GM12878 (cell line): ENCODE measurements at regions not wholly inside any gene's neighbourhood (a gene's known extent, or its start where the extent isn't known, plus 50 kb on each side); places are given as distances from the start of the nearest gene placed in this dataset.

Experiments used
- ATAC-seq: fragments of 200-7000 bp; cut with Tn5 transposase; 3 replicates; pipeline ENCODE4 v1.9.1; 2020; ENCODE audit warnings: mild to moderate bottlenecking, moderate library complexity
- BruUV-seq: library from RNA; stranded (reverse); fragments of 400-500 nt; replicated peaks from 2 replicates; lab custom pipeline; 2021; lab: Mats Ljungman, UMichigan
- CTCF ChIA-PET: fragments of 300-600 bp; sonication (Branson Sonifier 250); formaldehyde crosslinking; extraction: SDS; loops from one replicate; lab custom pipeline; 2021; ENCODE audit warnings: inconsistent platforms; lab: Yijun Ruan, JAX
- POLR2A ChIA-PET: fragments of 350-600 bp; formaldehyde crosslinking; extraction: SDS; loops from one replicate; lab custom pipeline; 2021; ENCODE audit warnings: inconsistent platforms; lab: Charles Lee
- RAD21 ChIA-PET: fragments of 300-600 bp; sonication (Branson Sonifier 250); formaldehyde crosslinking; loops from one replicate; lab custom pipeline; 2023; ENCODE audit warnings: antibody characterized with exemption; ENCODE audit not compliant: unreplicated experiment; lab: Charles Lee
- SMC1A ChIA-PET: fragments of 300-600 bp; sonication (Branson Sonifier 250); formaldehyde crosslinking; loops from one replicate; lab custom pipeline; 2023; ENCODE audit not compliant: unreplicated experiment, uncharacterized antibody; lab: Charles Lee
- DNase-seq: peaks from one replicate; pipeline ENCODE4 v3.0.0-alpha.2; 2011; ENCODE audit warnings: low read depth, low spot score
- FAIRE-seq: peaks from 3 replicates; lab custom pipeline; 2011; peaks lifted over from hg19 to GRCh38; lab: Jason Lieb, UNC
- H2AFZ ChIP-seq: 2 replicates; pipeline ENCODE4 v1.6.0; 2011; ENCODE audit warnings: low read depth, low read length, control low read depth; ENCODE audit not compliant: control insufficient read depth
- H3K27ac ChIP-seq: 2 replicates; pipeline ENCODE4 v1.5.1; 2011; ENCODE audit warnings: control low read depth; ENCODE audit not compliant: control insufficient read depth, insufficient read depth
- H3K27me3 ChIP-seq, 2 experiments: replicated peaks in 1 of 2; 2 replicates each; pipeline versions ENCODE4 v1.6.0 to v1.6.1; 2011; ENCODE audit warnings: low read length in 1 of 2; ENCODE audit not compliant: control insufficient read depth in 2 of 2, insufficient read depth in 2 of 2
- H3K36me3 ChIP-seq, 2 experiments: 2 replicates each; pipeline ENCODE4 v1.5.1; 2011; ENCODE audit warnings: low read length in 1 of 2; ENCODE audit not compliant: control insufficient read depth in 2 of 2, insufficient read depth in 2 of 2
- H3K4me1 ChIP-seq: 2 replicates; pipeline ENCODE4 v1.6.1; 2011; ENCODE audit warnings: mild to moderate bottlenecking, low read length, moderate library complexity, mixed read lengths; ENCODE audit not compliant: control insufficient read depth, insufficient read depth
- H3K4me2 ChIP-seq: 2 replicates; pipeline ENCODE4 v1.6.0; 2011; ENCODE audit warnings: control low read depth; ENCODE audit not compliant: control insufficient read depth, insufficient read depth
- H3K4me3 ChIP-seq: fragments of 200-600 bp; sonication (generic); 2 replicates; pipeline ENCODE4 v1.5.1; 2016
- H3K79me2 ChIP-seq: 2 replicates; pipeline ENCODE4 v1.6.0; 2011; ENCODE audit warnings: low read length; ENCODE audit not compliant: control insufficient read depth, insufficient read depth
- H3K9ac ChIP-seq: 2 replicates; pipeline ENCODE4 v1.8.0; 2011; ENCODE audit warnings: low read length, control low read depth, mixed read lengths; ENCODE audit not compliant: control insufficient read depth, insufficient read depth
- H3K9me3 ChIP-seq: replicated peaks from 3 replicates; pipeline ENCODE4 v1.5.1; 2011; ENCODE audit warnings: mild to moderate bottlenecking, low read length; ENCODE audit not compliant: control insufficient read depth, insufficient read depth
- H4K20me1 ChIP-seq: 2 replicates; pipeline ENCODE4 v1.6.0; 2011; ENCODE audit not compliant: control insufficient read depth, insufficient read depth
- BMI1 ChIP-seq: fragments of 450-650 bp; IDR thresholded peaks from 2 replicates; pipeline ENCODE4 v1.6.1; 2016; ENCODE audit warnings: mild to moderate bottlenecking, moderate library complexity, borderline replicate concordance
- CREB1 ChIP-seq: IDR thresholded peaks from 2 replicates; pipeline ENCODE4 v1.6.1; 2012; ENCODE audit warnings: low read depth, mild to moderate bottlenecking, inconsistent platforms
- GATAD2B ChIP-seq: fragments of 450-650 bp; conservative IDR thresholded peaks from 2 replicates; pipeline ENCODE4 v1.6.1; 2017; ENCODE audit warnings: low read depth, mild to moderate bottlenecking, moderate library complexity
- HDAC6 ChIP-seq: fragments of 200-600 bp; sonication (generic); IDR thresholded peaks from one replicate; pipeline ENCODE4 v1.8.0; 2017; ENCODE audit warnings: antibody characterized with exemption; ENCODE audit not compliant: unreplicated experiment
- MYB ChIP-seq: fragments of 150-350 bp; IDR thresholded peaks from 2 replicates; pipeline ENCODE4 v1.6.1; 2014; ENCODE audit warnings: mild to moderate bottlenecking, low read depth, low read length, borderline replicate concordance
- RBBP5 ChIP-seq: fragments of 200-600 bp; sonication (generic); conservative IDR thresholded peaks from 2 replicates; pipeline ENCODE4 v1.6.1; 2016
- RCOR1 ChIP-seq: conservative IDR thresholded peaks from 2 replicates; pipeline ENCODE4 v1.6.1; 2012; ENCODE audit warnings: low read depth, low read length, improper control_type of control experiment
- YBX1 ChIP-seq: fragments of 450-650 bp; IDR thresholded peaks from 2 replicates; pipeline ENCODE4 v1.6.1; 2016; ENCODE audit warnings: antibody characterized with exemption
- ZBED1 ChIP-seq: IDR thresholded peaks from 2 replicates; pipeline ENCODE4 v1.6.1; 2016; ENCODE audit warnings: borderline replicate concordance
- ZNF217 ChIP-seq: fragments of 450-650 bp; IDR thresholded peaks from 2 replicates; pipeline ENCODE4 v1.6.1; 2017; ENCODE audit warnings: antibody characterized with exemption, mild to moderate bottlenecking
- ZZZ3 ChIP-seq: IDR thresholded peaks from 2 replicates; pipeline ENCODE4 v1.6.1; 2011; ENCODE audit warnings: low read depth; ENCODE audit not compliant: control insufficient read depth, insufficient read length
- in situ Hi-C: fragments of 300-500 bp; cut with MboI; formaldehyde crosslinking; loops from 9 replicates; pipeline ENCODE4 v1.14.3; 2018; ENCODE audit warnings: mixed read lengths
- intact Hi-C: fragments of 100-400 bp; cut with micrococcal nuclease; formaldehyde crosslinking; loops from one replicate; pipeline ENCODE4 v1.14.2; 2022; ENCODE audit not compliant: unreplicated experiment
- TF ChIP-seq, protein P1 (sequence below): IDR thresholded peaks from 2 replicates; pipeline ENCODE4 v1.6.1; 2011; ENCODE audit warnings: borderline replicate concordance, low read depth, mild to moderate bottlenecking, moderate library complexity, low read length; ENCODE audit not compliant: insufficient read depth, poor library complexity, severe bottlenecking
- TF ChIP-seq, protein P2 (sequence below): IDR thresholded peaks from 2 replicates; pipeline ENCODE4 v1.6.1; 2012; ENCODE audit warnings: low read depth, low read length, improper control_type of control experiment
- TF ChIP-seq, protein P3 (sequence below): IDR thresholded peaks from 2 replicates; pipeline ENCODE4 v1.6.1; 2011; ENCODE audit warnings: low read depth, low read length, improper control_type of control experiment, borderline replicate concordance
- TF ChIP-seq, protein P4 (sequence below): fragments of 450-650 bp; IDR thresholded peaks from 2 replicates; pipeline ENCODE4 v1.6.1; 2017; ENCODE audit warnings: mild to moderate bottlenecking, moderate library complexity

DNA sequence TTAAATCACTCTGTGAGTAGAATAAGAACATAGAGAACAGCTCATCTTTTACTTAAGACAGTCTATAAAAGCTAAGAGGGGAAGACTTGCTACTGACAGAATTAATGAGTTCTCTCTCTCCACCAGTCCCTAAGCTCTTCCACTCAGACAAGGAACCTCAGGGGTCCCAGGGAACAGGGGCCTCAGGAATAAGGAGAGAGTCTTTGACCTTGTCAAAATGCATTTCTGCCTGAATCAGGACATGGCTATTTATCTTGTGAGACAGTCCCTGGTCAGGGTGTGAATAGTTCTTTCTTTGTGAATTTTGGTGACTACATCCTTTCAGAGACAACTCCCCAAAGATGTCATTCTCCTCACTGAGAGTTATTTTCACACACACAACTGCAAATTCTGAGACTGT, 218.7 kb upstream of the HS3ST1 start:
- Histone ChIP-seq H3K4me1 (no peaks in the 10 kb centered on the region), H4K20me1 (no peaks in the 10 kb centered on the region), H3K27me3 (no peaks in the 10 kb centered on the region), H3K4me2 (no peak overlapping the region), H3K9ac (no peak overlapping the region), H2AFZ (no peak overlapping the region), H3K4me3 (no peak overlapping the region), H3K79me2 (no peaks in the 10 kb centered on the region)
- FAIRE-seq (no peak), DNase-seq (no peak)
- ChIA-PET SMC1A (no interaction called here), CTCF (interaction anchor here (0.5 to 0.6 kb wide), 3 partner anchors 24 to 224 kb away, joined by 3 to 5 read pairs (median 3); no protein-coding TSS in a partner anchor), RAD21 (no interaction called here)
- no peak for TF ChIP-seq YBX1
- TF ChIP-seq, protein P1, sequence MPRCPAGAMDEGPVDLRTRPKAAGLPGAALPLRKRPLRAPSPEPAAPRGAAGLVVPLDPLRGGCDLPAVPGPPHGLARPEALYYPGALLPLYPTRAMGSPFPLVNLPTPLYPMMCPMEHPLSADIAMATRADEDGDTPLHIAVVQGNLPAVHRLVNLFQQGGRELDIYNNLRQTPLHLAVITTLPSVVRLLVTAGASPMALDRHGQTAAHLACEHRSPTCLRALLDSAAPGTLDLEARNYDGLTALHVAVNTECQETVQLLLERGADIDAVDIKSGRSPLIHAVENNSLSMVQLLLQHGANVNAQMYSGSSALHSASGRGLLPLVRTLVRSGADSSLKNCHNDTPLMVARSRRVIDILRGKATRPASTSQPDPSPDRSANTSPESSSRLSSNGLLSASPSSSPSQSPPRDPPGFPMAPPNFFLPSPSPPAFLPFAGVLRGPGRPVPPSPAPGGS = no peak
- TF ChIP-seq, protein P2, sequence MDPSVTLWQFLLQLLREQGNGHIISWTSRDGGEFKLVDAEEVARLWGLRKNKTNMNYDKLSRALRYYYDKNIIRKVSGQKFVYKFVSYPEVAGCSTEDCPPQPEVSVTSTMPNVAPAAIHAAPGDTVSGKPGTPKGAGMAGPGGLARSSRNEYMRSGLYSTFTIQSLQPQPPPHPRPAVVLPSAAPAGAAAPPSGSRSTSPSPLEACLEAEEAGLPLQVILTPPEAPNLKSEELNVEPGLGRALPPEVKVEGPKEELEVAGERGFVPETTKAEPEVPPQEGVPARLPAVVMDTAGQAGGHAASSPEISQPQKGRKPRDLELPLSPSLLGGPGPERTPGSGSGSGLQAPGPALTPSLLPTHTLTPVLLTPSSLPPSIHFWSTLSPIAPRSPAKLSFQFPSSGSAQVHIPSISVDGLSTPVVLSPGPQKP = no peak
- no peak for TF ChIP-seq RCOR1
- TF ChIP-seq, protein P3, sequence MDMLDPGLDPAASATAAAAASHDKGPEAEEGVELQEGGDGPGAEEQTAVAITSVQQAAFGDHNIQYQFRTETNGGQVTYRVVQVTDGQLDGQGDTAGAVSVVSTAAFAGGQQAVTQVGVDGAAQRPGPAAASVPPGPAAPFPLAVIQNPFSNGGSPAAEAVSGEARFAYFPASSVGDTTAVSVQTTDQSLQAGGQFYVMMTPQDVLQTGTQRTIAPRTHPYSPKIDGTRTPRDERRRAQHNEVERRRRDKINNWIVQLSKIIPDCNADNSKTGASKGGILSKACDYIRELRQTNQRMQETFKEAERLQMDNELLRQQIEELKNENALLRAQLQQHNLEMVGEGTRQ = no peak
- TF ChIP-seq ZNF217 = no peak
- TF ChIP-seq RBBP5 = no peak
- no peak for TF ChIP-seq GATAD2B
- TF ChIP-seq ZBED1 = no peak
- no peak for TF ChIP-seq ZZZ3
- no peak for TF ChIP-seq CREB1
- no peak for TF ChIP-seq HDAC6
- TF ChIP-seq, protein P4, sequence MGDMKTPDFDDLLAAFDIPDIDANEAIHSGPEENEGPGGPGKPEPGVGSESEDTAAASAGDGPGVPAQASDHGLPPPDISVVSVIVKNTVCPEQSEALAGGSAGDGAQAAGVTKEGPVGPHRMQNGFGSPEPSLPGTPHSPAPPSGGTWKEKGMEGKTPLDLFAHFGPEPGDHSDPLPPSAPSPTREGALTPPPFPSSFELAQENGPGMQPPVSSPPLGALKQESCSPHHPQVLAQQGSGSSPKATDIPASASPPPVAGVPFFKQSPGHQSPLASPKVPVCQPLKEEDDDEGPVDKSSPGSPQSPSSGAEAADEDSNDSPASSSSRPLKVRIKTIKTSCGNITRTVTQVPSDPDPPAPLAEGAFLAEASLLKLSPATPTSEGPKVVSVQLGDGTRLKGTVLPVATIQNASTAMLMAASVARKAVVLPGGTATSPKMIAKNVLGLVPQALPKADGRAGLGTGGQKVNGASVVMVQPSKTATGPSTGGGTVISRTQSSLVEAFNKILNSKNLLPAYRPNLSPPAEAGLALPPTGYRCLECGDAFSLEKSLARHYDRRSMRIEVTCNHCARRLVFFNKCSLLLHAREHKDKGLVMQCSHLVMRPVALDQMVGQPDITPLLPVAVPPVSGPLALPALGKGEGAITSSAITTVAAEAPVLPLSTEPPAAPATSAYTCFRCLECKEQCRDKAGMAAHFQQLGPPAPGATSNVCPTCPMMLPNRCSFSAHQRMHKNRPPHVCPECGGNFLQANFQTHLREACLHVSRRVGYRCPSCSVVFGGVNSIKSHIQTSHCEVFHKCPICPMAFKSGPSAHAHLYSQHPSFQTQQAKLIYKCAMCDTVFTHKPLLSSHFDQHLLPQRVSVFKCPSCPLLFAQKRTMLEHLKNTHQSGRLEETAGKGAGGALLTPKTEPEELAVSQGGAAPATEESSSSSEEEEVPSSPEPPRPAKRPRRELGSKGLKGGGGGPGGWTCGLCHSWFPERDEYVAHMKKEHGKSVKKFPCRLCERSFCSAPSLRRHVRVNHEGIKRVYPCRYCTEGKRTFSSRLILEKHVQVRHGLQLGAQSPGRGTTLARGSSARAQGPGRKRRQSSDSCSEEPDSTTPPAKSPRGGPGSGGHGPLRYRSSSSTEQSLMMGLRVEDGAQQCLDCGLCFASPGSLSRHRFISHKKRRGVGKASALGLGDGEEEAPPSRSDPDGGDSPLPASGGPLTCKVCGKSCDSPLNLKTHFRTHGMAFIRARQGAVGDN = no peak
- no peak for TF ChIP-seq MYB
- TF ChIP-seq BMI1 = no peak
- TF ChIP-seq, all 136 proteins: peak for 0
- no TSS peak for BruUV-seq
- in situ Hi-C loops = no loop called here
- no peaks in the 10 kb centered on the region for H3K9me3 ChIP-seq
- intact Hi-C loops = no loop called here
- no peak overlapping the region for H3K27ac ChIP-seq
- POLR2A ChIA-PET = no interaction called here
- no peaks in the 10 kb centered on the region for H3K36me3 ChIP-seq
- no peak for ATAC-seq
